Small intestine (tissue), 7 donors: ENCODE measurements at regions not wholly inside any gene's neighbourhood (a gene's known extent, or its start where the extent isn't known, plus 50 kb on each side); places are given as distances from the start of the nearest gene placed in this dataset.
"Not testable (repeated sequence)": the region's sequence is repeated elsewhere in the genome, so short reads cannot be mapped to it uniquely, and the experiment has no call there.

ENCODE experiments used
- DNase-seq, 2 donors: peaks; one replicate each; pipeline versions ENCODE4 v3.0.0 to v3.0.0-alpha.2; 2013
- FAIRE-seq: peaks from 2 replicates; lab custom pipeline; 2012; peaks lifted over from hg19 to GRCh38; lab: Jason Lieb, UNC
- H3K27ac ChIP-seq, 3 donors: one replicate each; pipeline ENCODE4 v1.5.1; 2013; ENCODE audit warnings: low read length in 2 of 3, mild to moderate bottlenecking in 2 of 3, control low read depth in 1 of 3, inconsistent platforms in 1 of 3, low read depth in 1 of 3, moderate library complexity in 1 of 3
- H3K27me3 ChIP-seq, 3 donors: one replicate each; pipeline ENCODE4 v1.6.1; 2013; ENCODE audit warnings: low read length in 3 of 3, inconsistent platforms in 1 of 3; ENCODE audit not compliant: control insufficient read depth in 3 of 3, insufficient read depth in 3 of 3
- H3K36me3 ChIP-seq, 3 donors: one replicate each; pipeline ENCODE4 v1.6.1; 2013; ENCODE audit warnings: low read length in 3 of 3, inconsistent platforms in 1 of 3, low read depth in 1 of 3, mild to moderate bottlenecking in 1 of 3, moderate library complexity in 1 of 3; ENCODE audit not compliant: control insufficient read depth in 3 of 3, insufficient read depth in 2 of 3
- H3K4me1 ChIP-seq, 3 donors: one replicate each; pipeline ENCODE4 v1.6.1; 2013; ENCODE audit warnings: low read length in 2 of 3, inconsistent platforms in 1 of 3, low read depth in 1 of 3, mild to moderate bottlenecking in 1 of 3, moderate library complexity in 1 of 3; ENCODE audit not compliant: control insufficient read depth in 3 of 3, insufficient read depth in 2 of 3
- H3K4me3 ChIP-seq, 3 donors: one replicate each; pipeline ENCODE4 v1.5.1; 2013; ENCODE audit warnings: low read length in 3 of 3, control low read depth in 1 of 3, inconsistent platforms in 1 of 3, low read depth in 1 of 3, mild to moderate bottlenecking in 1 of 3, moderate library complexity in 1 of 3
- H3K9me3 ChIP-seq, 2 donors: one replicate each; pipeline ENCODE4 v1.6.1; 2013; ENCODE audit warnings: low read depth in 1 of 2, low read length in 1 of 2; ENCODE audit not compliant: control insufficient read depth in 2 of 2, insufficient read depth in 1 of 2
- WGBS, 3 donors: extraction: QIAGEN DNeasy Blood & Tissue Kit; methylation state at CpG; one replicate each; pipeline ENCODE4 v1.1.7; 2013; 5-methylcytosine and 5-hydroxymethylcytosine counted together
- donor health status: healthy with polysubstance abuse.
- donor health status: control.
- donor health status: control.
- donor health status: Bipolar disorder and iron deficiency.
- donor health status: healthy.

GRCh38 chr5:124527220-124527991 lies 219.0 kb downstream of the ZNF608 start:
- H3K36me3 ChIP-seq = no peaks in the 10 kb centered on the region
- FAIRE-seq = no peak
- H3K4me1 ChIP-seq = peaks cover 0 to 17% (median 5%) of the 10 kb centered on the region in 3 donors
- 22 to 49% (median 40%) methylated on average over 8 of the region's 8 CpGs for WGBS, 3 donors
- no peak overlapping the region for H3K4me3 ChIP-seq
- H3K27ac ChIP-seq = peak overlapping the region in 1 of 3 donors; percentile 60
- H3K9me3 ChIP-seq = no peaks in the 10 kb centered on the region
- DNase-seq = peak; percentile 90 to 96
- H3K27me3 ChIP-seq = no peaks in the 10 kb centered on the region

GRCh38 chr5:124526079-124526478 lies 220.4 kb downstream of the ZNF608 start:
- not testable (repeated sequence) for H3K27me3 ChIP-seq, H3K36me3 ChIP-seq, H3K27ac ChIP-seq, DNase-seq, FAIRE-seq, H3K4me3 ChIP-seq, H3K9me3 ChIP-seq
- H3K4me1 ChIP-seq = peaks cover 0 to 17% (median 5%) of the 10 kb centered on the region in 3 donors
- 87 to 100% (median 94%) methylated on average over 2 to 4 of the region's 4 CpGs for WGBS, 3 donors

- FAIRE-seq (no peak), DNase-seq (peak in 1 of 2 donors; percentile 6)
- WGBS, 3 donors = 73 to 81% (median 81%) methylated on average over 6 of the region's 6 CpGs
- Histone ChIP-seq H3K36me3 (no peaks in the 10 kb centered on the region), H3K4me3 (no peak overlapping the region), H3K4me1 (peaks cover 0 to 17% (median 5%) of the 10 kb centered on the region in 3 donors), H3K9me3 (no peaks in the 10 kb centered on the region), H3K27ac (no peak overlapping the region), H3K27me3 (no peaks in the 10 kb centered on the region)
These were observed 221.7 kb downstream of the ZNF608 start for GRCh38 chr5:124524552-124525232.

- Histone ChIP-seq H3K27me3 (no peaks in the 10 kb centered on the region), H3K36me3 (no peaks in the 10 kb centered on the region), H3K9me3 (no peaks in the 10 kb centered on the region), H3K4me1 (peaks cover 0 to 17% (median 5%) of the 10 kb centered on the region in 3 donors), H3K27ac (no peak overlapping the region), H3K4me3 (no peak overlapping the region)
- FAIRE-seq (no peak), DNase-seq (peak in 1 of 2 donors; percentile 24)
- 83 to 93% (median 84%) methylated on average over 5 of the region's 5 CpGs for WGBS, 3 donors
These were observed 222.5 kb downstream of the ZNF608 start for GRCh38 chr5:124523897-124524296.

- Histone ChIP-seq H3K36me3 (no peaks in the 10 kb centered on the region), H3K9me3 (no peaks in the 10 kb centered on the region), H3K27me3 (no peaks in the 10 kb centered on the region), H3K4me1 (peaks cover 0 to 12% (median 5%) of the 10 kb centered on the region in 3 donors), H3K4me3 (no peak overlapping the region), H3K27ac (no peak overlapping the region)
- 57 to 70% (median 68%) methylated on average over 1 of the region's 1 CpG for WGBS, 3 donors
- FAIRE-seq = no peak
- DNase-seq = no peak
These were observed 223.4 kb downstream of the ZNF608 start for GRCh38 chr5:124522992-124523391.

- Histone ChIP-seq H3K27ac (no peak overlapping the region), H3K27me3 (no peaks in the 10 kb centered on the region), H3K4me3 (no peak overlapping the region), H3K36me3 (no peaks in the 10 kb centered on the region), H3K9me3 (no peaks in the 10 kb centered on the region), H3K4me1 (peaks cover 0 to 5% (median under 1%) of the 10 kb centered on the region in 3 donors)
- DNase-seq = no peak
- WGBS, 3 donors = 87 to 92% (median 89%) methylated on average over 21 to 34 of the region's 34 CpGs
- FAIRE-seq = no peak
These were observed 224.8 kb downstream of the ZNF608 start for GRCh38 chr5:124521461-124522230.

- no peak overlapping the region for H3K27ac ChIP-seq
- no peak overlapping the region for H3K4me3 ChIP-seq
- DNase-seq (no peak), FAIRE-seq (no peak)
- no peaks in the 10 kb centered on the region for H3K9me3 ChIP-seq
- 42 to 57% (median 44%) methylated on average over 2 of the region's 2 CpGs for WGBS, 3 donors
- H3K36me3 ChIP-seq = no peaks in the 10 kb centered on the region
- no peaks in the 10 kb centered on the region for H3K27me3 ChIP-seq
- H3K4me1 ChIP-seq = peaks cover 0 to 2% (median 0%) of the 10 kb centered on the region in 3 donors
These were observed 227.0 kb downstream of the ZNF608 start for GRCh38 chr5:124519396-124519795.

- Histone ChIP-seq H3K36me3 (no peaks in the 10 kb centered on the region), H3K4me3 (no peak overlapping the region), H3K27ac (no peak overlapping the region), H3K4me1 (peaks cover 0 to 12% (median 0%) of the 10 kb centered on the region in 3 donors), H3K27me3 (no peaks in the 10 kb centered on the region), H3K9me3 (no peaks in the 10 kb centered on the region)
- 53 to 65% (median 56%) methylated on average over 2 of the region's 2 CpGs for WGBS, 3 donors
- FAIRE-seq (no peak), DNase-seq (no peak)
These were observed 229.9 kb downstream of the ZNF608 start for GRCh38 chr5:124516567-124516966.
